Thyroid gland (tissue), 4 donors: ENCODE measurements at regions not wholly inside any gene's neighbourhood (a gene's known extent, or its start where the extent isn't known, plus 50 kb on each side); places are given as distances from the start of the nearest gene placed in this dataset.

Experiments used
- POLR2A ChIP-seq, 2 donors: fragments of 450-650 bp; IDR thresholded peaks; one replicate each; pipeline ENCODE4 v1.6.1; 2017; ENCODE audit warnings: antibody characterized with exemption in 2 of 2, mild to moderate bottlenecking in 2 of 2, moderate library complexity in 1 of 2
- TF ChIP-seq, protein P1 (sequence below), 6 experiments: fragments of 200-600 bp in 3 of 6; fragments of 450-650 bp in 3 of 6; sonication (generic) in 3 of 6; IDR thresholded peaks; one replicate each; pipeline ENCODE4 v1.5.1; 2016 to 2019; ENCODE audit warnings: antibody characterized with exemption in 6 of 6, mild to moderate bottlenecking in 2 of 6, inconsistent platforms in 1 of 6, moderate library complexity in 1 of 6

DNA sequence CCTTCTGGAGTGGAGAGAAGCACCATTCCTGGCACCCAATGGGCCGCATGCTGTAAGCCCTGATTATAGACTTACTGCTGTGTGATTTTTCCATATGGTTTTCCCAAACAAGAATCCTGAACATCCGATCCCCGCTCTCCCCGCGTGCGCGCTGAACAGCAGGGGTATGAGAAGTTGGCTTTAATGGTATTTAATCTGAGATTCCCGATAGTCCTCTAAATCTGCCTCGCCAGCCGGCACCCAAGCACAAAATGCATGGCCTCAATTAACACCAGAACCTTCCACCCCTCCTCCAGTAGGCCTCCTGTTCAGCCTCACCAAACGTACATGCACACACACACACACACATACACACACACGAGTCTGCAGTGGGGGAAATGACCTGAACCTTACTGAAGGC, 480.3 kb downstream of the BCL11A start:
- TF ChIP-seq, protein P1, sequence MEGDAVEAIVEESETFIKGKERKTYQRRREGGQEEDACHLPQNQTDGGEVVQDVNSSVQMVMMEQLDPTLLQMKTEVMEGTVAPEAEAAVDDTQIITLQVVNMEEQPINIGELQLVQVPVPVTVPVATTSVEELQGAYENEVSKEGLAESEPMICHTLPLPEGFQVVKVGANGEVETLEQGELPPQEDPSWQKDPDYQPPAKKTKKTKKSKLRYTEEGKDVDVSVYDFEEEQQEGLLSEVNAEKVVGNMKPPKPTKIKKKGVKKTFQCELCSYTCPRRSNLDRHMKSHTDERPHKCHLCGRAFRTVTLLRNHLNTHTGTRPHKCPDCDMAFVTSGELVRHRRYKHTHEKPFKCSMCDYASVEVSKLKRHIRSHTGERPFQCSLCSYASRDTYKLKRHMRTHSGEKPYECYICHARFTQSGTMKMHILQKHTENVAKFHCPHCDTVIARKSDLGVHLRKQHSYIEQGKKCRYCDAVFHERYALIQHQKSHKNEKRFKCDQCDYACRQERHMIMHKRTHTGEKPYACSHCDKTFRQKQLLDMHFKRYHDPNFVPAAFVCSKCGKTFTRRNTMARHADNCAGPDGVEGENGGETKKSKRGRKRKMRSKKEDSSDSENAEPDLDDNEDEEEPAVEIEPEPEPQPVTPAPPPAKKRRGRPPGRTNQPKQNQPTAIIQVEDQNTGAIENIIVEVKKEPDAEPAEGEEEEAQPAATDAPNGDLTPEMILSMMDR (IDR thresholded peaks at IDR 0.05): no peak
- TF ChIP-seq POLR2A (IDR thresholded peaks at IDR 0.05): no peak
